Caco-2 (cell line): ENCODE measurements at regions not wholly inside any gene's neighbourhood (a gene's known extent, or its start where the extent isn't known, plus 50 kb on each side); places are given as distances from the start of the nearest gene placed in this dataset.

Experiments
- BruUV-seq: library from RNA; stranded (reverse); fragments of 400-500 nt; replicated peaks from 2 replicates; lab custom pipeline; 2021; lab: Mats Ljungman, UMichigan
- CTCF ChIA-PET: fragments of 300-600 bp; sonication (Branson Sonifier 250); formaldehyde crosslinking; loops from one replicate; lab custom pipeline; 2022; ENCODE audit warnings: antibody characterized with exemption; lab: Charles Lee
- POLR2A ChIA-PET: fragments of 300-600 bp; sonication (Branson Sonifier 250); formaldehyde crosslinking; loops from one replicate; lab custom pipeline; 2022; ENCODE audit warnings: antibody characterized with exemption; lab: Charles Lee
- DNase-seq, 2 experiments: peaks; one replicate each; pipeline versions ENCODE4 v3.0.0 to v3.0.0-alpha.2; 2020 to 2022
- H3K27me3 ChIP-seq: replicated peaks from 2 replicates; pipeline ENCODE4 v1.6.0; 2011; ENCODE audit warnings: low read length; ENCODE audit not compliant: control insufficient read depth, insufficient read depth
- H3K36me3 ChIP-seq: 2 replicates; pipeline ENCODE4 v1.5.1; 2011; ENCODE audit warnings: low read length; ENCODE audit not compliant: control insufficient read depth, insufficient read depth
- H3K4me1 ChIP-seq: fragments of 250-450 bp; sonication (Bioruptor Pico); 2 replicates; pipeline ENCODE4 v1.5.1; 2020; ENCODE audit warnings: mild to moderate bottlenecking
- H3K4me3 ChIP-seq: 2 replicates; pipeline ENCODE4 v1.5.1; 2011; ENCODE audit warnings: low read depth, mild to moderate bottlenecking, control low read depth, low read length
- H3K9me3 ChIP-seq: fragments of 250-450 bp; sonication (Bioruptor Pico); 2 replicates; pipeline ENCODE4 v1.5.1; 2020; ENCODE audit warnings: mild to moderate bottlenecking, moderate library complexity
- H3K27ac Mint-ChIP-seq: one replicate; pipeline ENCODE4 v1.8.0; 2022; ENCODE audit warnings: mixed read lengths; ENCODE audit not compliant: unreplicated experiment
- H3K27me3 Mint-ChIP-seq: one replicate; pipeline ENCODE4 v1.8.0; 2022; ENCODE audit warnings: mixed read lengths; ENCODE audit not compliant: insufficient read depth, unreplicated experiment
- H3K36me3 Mint-ChIP-seq: one replicate; pipeline ENCODE4 v1.8.0; 2022; ENCODE audit warnings: mild to moderate bottlenecking, mixed read lengths; ENCODE audit not compliant: insufficient read depth, unreplicated experiment
- H3K4me1 Mint-ChIP-seq: one replicate; pipeline ENCODE4 v1.8.0; 2022; ENCODE audit warnings: low read depth, mixed read lengths; ENCODE audit not compliant: unreplicated experiment
- H3K4me3 Mint-ChIP-seq: one replicate; pipeline ENCODE4 v1.8.0; 2022; ENCODE audit warnings: mild to moderate bottlenecking, moderate library complexity, mixed read lengths; ENCODE audit not compliant: unreplicated experiment
- H3K9me3 Mint-ChIP-seq: one replicate; pipeline ENCODE4 v1.8.0; 2022; ENCODE audit warnings: mixed read lengths; ENCODE audit not compliant: unreplicated experiment
- CTCF ChIP-seq, 2 experiments: fragments of 200-600 bp in 1 of 2; IDR thresholded peaks; 1 replicate in 1 of 2; 2 replicates in 1 of 2; pipeline versions ENCODE4 v1.5.1 to v1.8.0; 2011 to 2022; ENCODE audit warnings: antibody characterized with exemption in 1 of 2, control low read depth in 1 of 2, inconsistent platforms in 1 of 2, low read depth in 1 of 2, low read length in 1 of 2, mild to moderate bottlenecking in 1 of 2, moderate library complexity in 1 of 2; ENCODE audit not compliant: insufficient read depth in 1 of 2, severe bottlenecking in 1 of 2, unreplicated experiment in 1 of 2
- intact Hi-C: fragments of 100-400 bp; cut with micrococcal nuclease; formaldehyde crosslinking; loops from one replicate; pipeline ENCODE4 v1.10.0; 2022; ENCODE audit not compliant: unreplicated experiment

- BruUV-seq = no TSS peak
- Mint-ChIP-seq H3K27ac (no peak overlapping the region), H3K36me3 (no peaks in the 10 kb centered on the region), H3K9me3 (no peaks in the 10 kb centered on the region), H3K4me1 (no peaks in the 10 kb centered on the region), H3K27me3 (peaks cover 3% of the 10 kb centered on the region), H3K4me3 (no peak overlapping the region)
- intact Hi-C loops = no loop called here
- DNase-seq = no peak
- CTCF ChIA-PET = no interaction called here
- POLR2A ChIA-PET = no interaction called here
- H3K9me3 ChIP-seq = no peaks in the 10 kb centered on the region
- H3K36me3 ChIP-seq = no peaks in the 10 kb centered on the region
- H3K4me3 ChIP-seq = no peak overlapping the region
- no peak for TF ChIP-seq CTCF (IDR thresholded peaks at IDR 0.05; ENCODE audit: insufficient read depth in 1 of 2, low read depth in 1 of 2, low read length in 1 of 2, severe bottlenecking in 1 of 2, unreplicated experiment in 1 of 2)
- no peaks in the 10 kb centered on the region for H3K27me3 ChIP-seq
- H3K4me1 ChIP-seq = no peaks in the 10 kb centered on the region
These were observed 307.2 kb downstream of the FRK start for GRCh38 chr6:115753446-115753845.

- no peaks in the 10 kb centered on the region for H3K4me1 ChIP-seq
- H3K9me3 ChIP-seq = no peaks in the 10 kb centered on the region
- Mint-ChIP-seq H3K27me3 (peaks cover 3% of the 10 kb centered on the region), H3K27ac (no peak overlapping the region), H3K36me3 (no peaks in the 10 kb centered on the region), H3K4me1 (no peaks in the 10 kb centered on the region), H3K9me3 (no peaks in the 10 kb centered on the region), H3K4me3 (no peak overlapping the region)
- H3K27me3 ChIP-seq = no peaks in the 10 kb centered on the region
- POLR2A ChIA-PET = no interaction called here
- intact Hi-C loops = no loop called here
- TF ChIP-seq CTCF (IDR thresholded peaks at IDR 0.05; ENCODE audit: insufficient read depth in 1 of 2, low read depth in 1 of 2, low read length in 1 of 2, severe bottlenecking in 1 of 2, unreplicated experiment in 1 of 2) = no peak
- BruUV-seq = no TSS peak
- CTCF ChIA-PET = no interaction called here
- H3K36me3 ChIP-seq = no peaks in the 10 kb centered on the region
- no peak overlapping the region for H3K4me3 ChIP-seq
- DNase-seq = no peak
These were observed 309.7 kb downstream of the FRK start for GRCh38 chr6:115750946-115751345.

GRCh38 chr6:115750292-115750691 lies 310.4 kb downstream of the FRK start:
- Mint-ChIP-seq H3K4me3 (no peak overlapping the region), H3K4me1 (no peaks in the 10 kb centered on the region), H3K9me3 (no peaks in the 10 kb centered on the region), H3K27me3 (peaks cover 3% of the 10 kb centered on the region), H3K36me3 (no peaks in the 10 kb centered on the region), H3K27ac (no peak overlapping the region)
- DNase-seq = no peak
- Histone ChIP-seq H3K4me3 (no peak overlapping the region), H3K9me3 (no peaks in the 10 kb centered on the region), H3K27me3 (no peaks in the 10 kb centered on the region), H3K36me3 (no peaks in the 10 kb centered on the region), H3K4me1 (no peaks in the 10 kb centered on the region)
- no TSS peak for BruUV-seq
- intact Hi-C loops = no loop called here
- CTCF ChIA-PET = no interaction called here
- POLR2A ChIA-PET = no interaction called here
- TF ChIP-seq CTCF (IDR thresholded peaks at IDR 0.05; ENCODE audit: insufficient read depth in 1 of 2, low read depth in 1 of 2, low read length in 1 of 2, severe bottlenecking in 1 of 2, unreplicated experiment in 1 of 2) = no peak
